Caki2 (cell line): ENCODE measurements at regions not wholly inside any gene's neighbourhood (a gene's known extent, or its start where the extent isn't known, plus 50 kb on each side); places are given as distances from the start of the nearest gene placed in this dataset.

Source experiments
- DNase-seq: peaks from one replicate; pipeline ENCODE4 v3.0.0-alpha.2; 2015; ENCODE audit warnings: low read depth
- in situ Hi-C: cut with HindIII; loops from 2 replicates; pipeline ENCODE4 v1.10.0; 2016; ENCODE audit warnings: low sequenced_read_pairs, low pct_unique_long_range_greater_than_20kb, mixed read lengths

GRCh38 chr1:68551459-68551858 is 54.6 kb upstream of the DEPDC1 start:
- in situ Hi-C loops: no loop called here
- no peak for DNase-seq

- in situ Hi-C loops: no loop called here
- DNase-seq: no peak
Measured at GRCh38 chr1:68558321-68559026, 61.6 kb upstream of the DEPDC1 start.

DNA sequence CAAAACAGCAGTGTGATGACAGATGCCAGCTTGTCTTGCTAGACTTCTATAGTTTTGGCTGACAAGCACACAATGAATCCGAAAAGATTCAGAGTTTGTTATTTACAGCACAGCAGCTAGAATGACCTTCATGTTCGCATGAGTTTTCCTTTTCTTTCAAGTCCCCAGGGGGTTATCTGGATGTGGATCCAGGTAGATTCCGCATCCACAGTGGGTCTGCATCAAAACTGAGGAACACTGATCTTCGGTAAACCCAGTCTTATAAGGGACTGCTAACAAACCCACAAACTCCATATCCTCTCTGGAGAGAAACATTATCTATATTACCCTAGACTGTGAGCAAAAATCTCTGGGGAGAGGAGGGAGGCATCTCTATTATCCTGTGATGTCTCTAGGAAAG is 69.0 kb upstream of the DEPDC1 start:
- in situ Hi-C loops: no loop called here
- DNase-seq: no peak

DNA sequence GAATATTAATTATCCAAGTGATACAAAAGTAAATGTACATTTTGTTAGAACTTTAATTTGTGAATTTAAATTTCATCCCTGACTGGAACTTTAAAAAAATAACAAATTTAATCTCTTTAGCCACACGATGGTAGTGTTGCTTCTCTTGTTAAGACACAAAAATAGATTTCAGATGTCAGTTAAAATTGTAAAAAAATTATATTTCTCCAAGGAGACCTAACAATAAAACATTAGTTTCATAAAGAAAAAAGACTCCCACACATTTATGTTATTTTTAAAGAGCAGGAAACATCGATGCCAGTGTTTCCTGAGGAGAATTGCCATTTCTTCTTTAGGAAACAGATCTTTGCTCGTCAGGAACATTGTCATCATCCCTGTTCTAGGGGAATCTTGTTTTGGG is 74.0 kb upstream of the DEPDC1 start:
- DNase-seq: no peak
- in situ Hi-C loops: no loop called here

DNA sequence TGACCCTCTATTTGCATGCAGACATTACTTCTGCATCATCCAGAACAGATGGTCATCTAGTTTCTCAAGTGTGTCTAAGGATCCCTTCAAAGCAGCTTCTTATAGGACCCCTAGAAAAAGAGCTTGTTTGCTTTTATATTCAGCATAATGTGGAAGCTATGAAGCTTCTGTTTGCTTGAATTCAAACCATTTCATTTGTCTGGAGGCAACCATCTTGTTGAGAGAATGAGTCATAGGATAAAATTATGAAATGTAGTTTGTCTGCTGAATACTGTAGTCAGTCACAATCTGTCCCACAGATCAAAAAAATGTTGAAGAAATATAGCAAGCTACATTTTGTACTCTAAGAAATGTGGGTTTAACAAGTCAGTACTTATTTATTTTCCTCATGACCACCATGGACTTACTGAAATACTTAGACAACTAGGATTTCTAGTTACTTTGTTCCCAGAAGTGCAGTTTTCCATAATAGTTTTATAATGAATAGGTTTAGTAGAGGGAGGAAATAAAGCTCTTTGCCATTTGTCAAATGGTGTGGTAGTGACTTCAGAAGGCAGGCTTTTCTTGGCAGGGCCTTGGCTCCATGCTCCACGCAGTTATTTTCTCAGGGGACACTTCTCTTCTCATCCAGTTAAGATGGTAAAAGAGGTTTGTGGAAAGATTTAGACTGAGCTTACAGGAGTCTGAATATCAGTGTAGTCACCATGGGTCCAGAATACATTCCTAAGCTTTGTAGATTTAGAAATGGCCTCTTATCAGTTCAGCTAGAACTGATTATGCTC is 74.8 kb upstream of the DEPDC1 start:
- DNase-seq: no peak

DNA sequence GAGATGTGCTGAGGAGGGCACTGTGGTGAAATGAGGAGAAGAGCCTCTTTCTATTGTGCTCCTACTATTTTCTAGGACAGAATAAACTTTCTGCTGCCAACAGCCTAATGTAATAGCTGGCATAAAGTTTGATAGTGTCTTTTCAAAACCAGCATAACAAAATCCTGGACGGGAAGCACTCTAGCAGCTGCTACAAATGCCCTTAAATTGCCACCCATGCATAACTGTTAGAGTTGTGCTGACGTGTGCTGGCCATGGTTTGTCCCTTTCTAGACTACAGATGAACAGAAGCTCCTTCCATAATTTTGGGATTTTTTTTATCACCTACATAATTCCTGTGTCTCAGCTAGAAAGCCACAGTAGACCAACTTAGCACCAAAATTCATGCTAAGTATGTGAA is 88.5 kb upstream of the DEPDC1 start:
- in situ Hi-C loops: no loop called here
- DNase-seq: no peak

More for the DNA sequence above, 74.8 kb upstream of the DEPDC1 start:
- in situ Hi-C loops: no loop called here

- DNase-seq: no peak
- in situ Hi-C loops: no loop called here
Measured at GRCh38 chr1:68586766-68587165, 89.9 kb upstream of the DEPDC1 start.

GRCh38 chr1:68588304-68588703 is 91.4 kb upstream of the DEPDC1 start:
- in situ Hi-C loops: no loop called here
- DNase-seq: no peak

- in situ Hi-C loops: no loop called here
Measured at GRCh38 chr1:68590473-68590872, 93.6 kb upstream of the DEPDC1 start.

DNA sequence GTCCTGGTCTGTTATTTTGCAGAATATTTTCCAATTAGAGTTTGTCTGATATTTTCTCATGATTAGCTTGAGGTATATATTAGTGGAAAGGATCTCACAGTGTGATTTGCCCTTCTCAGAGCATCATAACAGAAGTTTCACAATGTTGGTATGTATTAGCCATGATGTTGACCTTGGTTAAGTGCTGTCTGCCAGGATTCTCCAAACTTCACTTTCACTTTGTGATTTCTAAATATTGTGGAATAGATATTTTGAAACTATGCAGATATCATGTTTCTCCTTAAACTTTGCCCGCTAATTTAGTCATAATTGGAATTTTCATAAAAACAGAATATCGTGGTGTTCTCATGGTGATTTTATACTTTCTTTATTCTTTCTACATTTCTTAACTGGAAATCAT is 98.0 kb upstream of the DEPDC1 start:
- in situ Hi-C loops: no loop called here

More at GRCh38 chr1:68590473-68590872, 93.6 kb upstream of the DEPDC1 start:
- no peak for DNase-seq

DNA sequence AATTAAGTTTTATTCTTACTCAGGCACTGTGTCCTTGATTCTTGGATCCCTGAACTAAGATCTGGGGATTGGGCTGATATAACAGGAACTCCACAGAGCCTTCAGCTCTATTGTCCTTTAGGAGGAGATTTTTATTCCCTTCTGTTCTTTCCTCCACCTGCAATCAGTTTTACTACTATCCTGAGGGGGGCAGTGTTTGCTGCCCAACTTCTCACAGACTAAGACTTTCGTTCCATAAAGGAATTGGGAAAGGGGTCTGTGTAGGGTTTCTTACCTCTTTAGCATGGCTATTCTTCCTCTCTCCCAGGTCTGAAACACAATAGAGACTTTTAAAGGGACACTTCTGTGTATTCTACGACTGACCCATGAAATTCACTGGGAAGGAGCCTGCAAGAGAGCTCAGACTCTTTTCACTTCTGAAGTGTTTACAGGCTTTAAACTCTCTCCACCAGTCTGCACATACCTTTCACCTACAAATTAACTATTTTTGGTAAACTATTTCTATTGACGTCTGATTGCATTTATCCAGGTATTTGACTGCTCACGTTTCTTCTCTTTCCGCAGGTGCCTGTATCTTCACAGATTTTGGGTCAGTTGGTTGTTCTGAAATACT is 103.3 kb upstream of the DEPDC1 start:
- in situ Hi-C loops: no loop called here
- DNase-seq: no peak

More for the DNA sequence above, 98.0 kb upstream of the DEPDC1 start:
- no peak for DNase-seq

GRCh38 chr1:68608289-68608688 is 111.4 kb upstream of the DEPDC1 start:
- in situ Hi-C loops: no loop called here

GRCh38 chr1:68615312-68615711 is 118.4 kb upstream of the DEPDC1 start:
- in situ Hi-C loops: no loop called here

More at GRCh38 chr1:68608289-68608688, 111.4 kb upstream of the DEPDC1 start:
- no peak for DNase-seq

GRCh38 chr1:68617942-68618341 is 121.1 kb upstream of the DEPDC1 start:
- no peak for DNase-seq
- in situ Hi-C loops: no loop called here

More at GRCh38 chr1:68615312-68615711, 118.4 kb upstream of the DEPDC1 start:
- no peak for DNase-seq

GRCh38 chr1:68620571-68620970 is 123.7 kb upstream of the DEPDC1 start:
- DNase-seq: no peak
- in situ Hi-C loops: no loop called here

DNA sequence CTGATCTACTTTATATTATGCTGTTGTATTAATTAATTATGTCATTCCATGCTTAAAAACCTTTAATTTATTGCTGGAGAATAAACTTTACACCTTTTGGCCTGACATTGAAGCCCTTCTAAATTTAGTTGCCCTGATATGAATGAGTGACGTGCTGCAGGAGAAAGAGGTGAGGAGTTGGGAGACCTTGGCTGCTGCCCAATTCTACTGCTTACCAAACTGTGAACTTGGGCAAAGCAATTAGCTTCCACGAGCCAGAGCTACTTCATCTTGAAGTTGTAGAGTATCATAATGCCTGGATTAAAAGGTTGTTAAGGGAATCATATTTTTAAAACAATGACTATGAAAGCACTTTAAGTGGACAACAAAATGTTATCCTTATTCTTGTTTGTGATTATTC is 126.8 kb upstream of the DEPDC1 start:
- in situ Hi-C loops: no loop called here
- no peak for DNase-seq

- in situ Hi-C loops: no loop called here
- no peak for DNase-seq
Measured at GRCh38 chr1:68624233-68624632, 127.4 kb upstream of the DEPDC1 start.

DNA sequence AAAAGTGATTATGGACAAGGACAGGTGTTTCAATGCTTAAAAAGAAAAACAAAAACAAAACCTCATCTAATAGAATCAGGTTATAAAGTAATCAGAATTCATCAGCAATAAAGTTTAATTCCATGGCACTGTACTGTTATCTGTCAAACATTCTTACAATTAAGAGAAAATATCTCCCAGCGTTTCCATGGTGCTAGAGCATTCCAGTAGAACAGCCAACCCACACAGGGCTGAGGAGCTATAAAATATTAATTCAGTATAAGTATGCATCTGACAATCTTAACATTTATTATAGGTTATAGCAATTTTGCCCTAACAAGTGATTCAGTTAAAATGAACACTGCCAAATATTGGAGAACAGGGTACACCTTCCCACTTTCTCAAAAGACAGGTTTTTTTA is 128.7 kb upstream of the DEPDC1 start:
- in situ Hi-C loops: no loop called here
- DNase-seq: no peak
